Activated gamma-delta T cell treated with anti-CD3 and anti-CD28 coated beads, Interleukin-2, amount 50 U/mL, for 16 hours (primary cell): ENCODE measurements at regions not wholly inside any gene's neighbourhood (a gene's known extent, or its start where the extent isn't known, plus 50 kb on each side); places are given as distances from the start of the nearest gene placed in this dataset.

ENCODE experiments used
- DNase-seq: peaks from one replicate; pipeline ENCODE4 v3.0.0-alpha.2; 2020; ENCODE audit warnings: low read depth

- no peak for DNase-seq
Measured at GRCh38 chr18:38310936-38311335, 745.3 kb upstream of the CELF4 start.

DNA sequence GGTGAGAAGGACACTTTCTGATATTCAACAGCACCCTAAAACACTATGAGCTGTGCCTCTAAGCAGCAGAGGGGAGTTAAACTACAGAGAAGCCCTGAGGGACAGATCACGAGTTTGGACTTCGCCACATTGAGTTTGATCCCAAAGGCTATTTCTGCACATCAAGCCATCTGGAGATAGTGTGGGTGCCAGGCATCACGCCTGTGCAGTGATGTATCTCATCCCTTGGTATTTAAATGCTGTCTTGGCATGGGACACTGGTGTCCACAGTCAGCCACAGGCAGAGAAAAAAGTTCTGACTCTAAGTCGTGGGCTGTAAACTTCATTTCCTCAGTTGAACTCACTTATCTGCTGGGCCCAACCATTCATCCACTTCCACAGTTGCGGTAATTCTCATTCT is 742.3 kb upstream of the CELF4 start:
- DNase-seq: no peak

GRCh38 chr18:38305961-38306360 is 740.4 kb upstream of the CELF4 start:
- no peak for DNase-seq

DNA sequence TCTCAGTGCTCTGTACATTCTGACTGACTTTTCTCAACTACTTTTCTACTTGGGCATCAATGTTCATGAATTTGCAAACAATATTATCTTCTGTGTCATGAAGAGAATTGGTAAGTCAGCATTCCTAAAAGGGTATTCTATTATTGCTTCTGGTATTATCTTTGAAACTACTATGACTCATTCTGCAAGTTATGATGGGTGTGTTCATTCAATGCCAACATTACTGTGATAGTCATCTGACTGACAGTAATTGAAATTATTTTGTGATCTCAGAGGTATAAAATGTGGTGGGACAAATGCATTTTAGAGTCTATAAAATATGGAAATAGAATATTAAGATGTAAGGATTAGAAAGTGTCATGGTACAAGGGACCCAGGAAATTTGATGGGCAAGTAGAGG is 736.0 kb upstream of the CELF4 start:
- DNase-seq: no peak

GRCh38 chr18:38297910-38298309 is 732.3 kb upstream of the CELF4 start:
- no peak for DNase-seq

DNA sequence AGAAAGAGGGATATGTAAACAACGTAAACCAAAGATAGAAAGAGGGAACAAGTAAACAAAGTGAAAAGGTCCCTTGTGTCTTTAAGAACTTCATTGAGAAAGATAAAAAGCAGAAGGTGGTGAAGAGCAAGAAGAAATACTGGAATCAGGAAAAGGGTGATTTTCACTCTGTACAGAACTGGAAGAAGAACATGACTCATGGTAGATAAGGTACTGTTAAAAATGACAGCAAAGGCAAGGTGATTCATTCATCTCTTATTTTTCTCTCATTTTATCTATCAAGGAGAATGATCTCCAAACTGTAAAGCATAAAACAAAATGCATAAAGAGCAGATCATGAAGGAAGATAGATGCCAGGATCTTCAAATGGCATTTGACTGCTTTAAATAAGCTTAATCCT is 724.6 kb upstream of the CELF4 start:
- no peak for DNase-seq

GRCh38 chr18:38284972-38285371 is 719.4 kb upstream of the CELF4 start:
- no peak for DNase-seq

- no peak for DNase-seq
Measured at GRCh38 chr18:38263066-38263465, 697.5 kb upstream of the CELF4 start.

GRCh38 chr18:38262661-38263060 is 697.1 kb upstream of the CELF4 start:
- DNase-seq: no peak

DNA sequence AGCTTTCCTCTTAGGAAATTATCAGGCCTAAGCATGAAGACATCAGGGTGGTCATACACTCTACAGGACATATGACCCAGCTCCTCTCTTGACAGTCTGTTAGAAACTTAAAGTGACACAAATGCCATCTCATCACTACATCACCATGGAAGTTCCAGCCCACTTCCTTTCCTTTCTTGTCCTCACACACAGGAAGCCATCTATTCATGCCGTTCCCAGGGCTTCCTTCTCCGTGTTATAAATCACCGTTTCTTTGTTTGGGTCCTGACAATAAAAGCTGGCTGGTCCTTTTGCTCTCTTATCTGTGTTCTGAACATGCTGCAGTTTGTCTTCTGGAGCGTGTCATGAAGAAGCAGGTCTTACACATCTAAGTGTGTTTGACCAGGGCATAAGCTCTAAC is 692.1 kb upstream of the CELF4 start:
- no peak for DNase-seq

GRCh38 chr18:38256366-38256765 is 690.8 kb upstream of the CELF4 start:
- DNase-seq: no peak

GRCh38 chr18:38250971-38251370 is 685.4 kb upstream of the CELF4 start:
- no peak for DNase-seq

DNA sequence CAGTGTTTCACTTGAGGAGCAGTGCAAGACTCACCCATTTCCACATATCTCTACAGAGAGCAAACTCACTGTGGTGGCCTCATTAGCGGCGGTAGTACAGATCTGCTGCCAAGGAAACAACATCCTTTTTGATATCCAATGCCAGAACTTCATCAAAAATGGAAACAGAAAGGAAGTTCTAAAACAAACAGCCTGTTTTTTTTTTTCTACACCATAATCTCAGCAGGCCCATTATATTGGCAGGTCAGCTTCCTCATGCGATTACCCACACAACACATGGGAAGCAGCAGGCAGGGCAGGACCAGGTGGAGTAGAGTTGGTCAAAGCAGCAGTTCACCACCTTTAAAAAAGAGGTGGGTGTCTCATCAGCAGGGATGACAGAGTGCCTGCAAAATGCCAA is 678.9 kb upstream of the CELF4 start:
- no peak for DNase-seq

- no peak for DNase-seq
Measured at GRCh38 chr18:38243291-38243690, 677.7 kb upstream of the CELF4 start.

DNA sequence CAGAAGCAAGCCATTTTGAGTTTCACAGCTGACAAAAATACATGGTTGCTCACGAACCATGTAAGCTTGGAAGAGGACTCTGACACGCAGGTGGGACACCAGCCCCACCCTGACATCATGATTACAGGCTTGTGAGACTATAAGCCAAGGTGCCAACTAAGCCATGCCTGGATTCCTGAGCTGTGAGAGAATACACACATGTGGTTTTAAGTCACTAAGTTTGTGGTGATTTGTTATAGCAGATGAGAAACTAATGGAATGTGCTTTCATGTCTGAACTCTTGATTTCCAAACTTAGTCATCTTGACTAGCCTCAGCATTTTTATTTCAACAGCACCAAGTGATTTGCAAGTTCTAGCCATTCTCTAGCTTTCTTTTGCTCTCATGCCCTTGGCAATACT is 676.1 kb upstream of the CELF4 start:
- DNase-seq: no peak

- no peak for DNase-seq
Measured at GRCh38 chr18:38241216-38241615, 675.6 kb upstream of the CELF4 start.

DNA sequence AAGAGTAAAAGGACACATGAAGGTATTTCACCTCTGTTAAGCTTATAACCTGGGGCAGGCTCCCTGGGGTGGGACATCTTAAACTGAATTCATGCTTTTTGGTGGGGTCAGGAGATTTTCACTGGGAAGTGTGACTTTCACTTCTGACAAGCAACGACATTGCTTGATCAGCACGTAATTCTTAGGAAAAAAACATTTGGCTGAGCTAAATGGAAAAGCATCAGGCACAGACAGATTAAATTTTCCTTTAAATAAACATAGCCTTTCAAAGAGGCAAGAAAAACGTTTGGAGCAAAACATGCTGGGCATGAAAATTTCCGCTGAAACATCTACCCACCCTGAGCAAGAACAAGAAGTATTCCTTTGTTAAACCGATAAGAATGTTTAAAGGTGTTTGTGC is 674.0 kb upstream of the CELF4 start:
- no peak for DNase-seq

- DNase-seq: no peak
Measured at GRCh38 chr18:38237796-38238195, 672.2 kb upstream of the CELF4 start.

GRCh38 chr18:38221476-38222100 is 656.0 kb upstream of the CELF4 start:
- DNase-seq: no peak

- no peak for DNase-seq
Measured at GRCh38 chr18:38198956-38199355, 633.4 kb upstream of the CELF4 start.

- DNase-seq: no peak
Measured at GRCh38 chr18:38198526-38198925, 632.9 kb upstream of the CELF4 start.

GRCh38 chr18:38186491-38186890 is 620.9 kb upstream of the CELF4 start:
- no peak for DNase-seq

- DNase-seq: no peak
Measured at GRCh38 chr18:38174594-38174993, 609.0 kb upstream of the CELF4 start.

- no peak for DNase-seq
Measured at GRCh38 chr18:38174173-38174572, 608.6 kb upstream of the CELF4 start.

DNA sequence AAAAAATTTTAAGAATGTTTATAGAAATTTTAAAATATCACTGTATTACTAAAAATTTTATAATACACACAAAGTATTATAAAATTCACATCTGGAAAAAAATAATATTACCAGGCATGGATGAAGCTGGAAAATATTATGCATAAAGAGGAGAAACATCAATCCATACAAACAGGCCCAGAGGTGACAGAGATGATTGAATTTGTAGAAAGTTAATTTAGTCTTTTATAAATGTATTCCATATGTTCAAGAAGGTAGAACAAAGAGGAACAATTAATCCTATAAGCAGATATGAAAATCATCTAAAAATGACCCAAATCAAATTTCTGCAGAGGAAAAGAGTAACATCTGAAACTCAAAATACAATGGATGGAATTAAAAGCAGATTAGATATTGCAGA is 605.2 kb upstream of the CELF4 start:
- DNase-seq: no peak
